Neuronal stem cell (in vitro differentiated cells): ENCODE measurements at regions not wholly inside any gene's neighbourhood (a gene's known extent, or its start where the extent isn't known, plus 50 kb on each side); places are given as distances from the start of the nearest gene placed in this dataset.
"Not testable (repeated sequence)": the region's sequence is repeated elsewhere in the genome, so short reads cannot be mapped to it uniquely, and the experiment has no call there.

Source experiments
- DNase-seq: peaks from one replicate; pipeline ENCODE4 v3.0.0-alpha.2; 2013; ENCODE audit warnings: low spot score
- H2AFZ ChIP-seq: one replicate; pipeline ENCODE4 v1.6.1; 2013; ENCODE audit warnings: mild to moderate bottlenecking, low read length, inconsistent platforms
- H2AK5ac ChIP-seq: 2 replicates; pipeline ENCODE4 v1.6.1; 2013; ENCODE audit warnings: low read depth, mild to moderate bottlenecking, inconsistent platforms, low read length, moderate library complexity, mixed read lengths
- H2BK120ac ChIP-seq: 2 replicates; pipeline ENCODE4 v1.6.1; 2013; ENCODE audit warnings: low read depth, mild to moderate bottlenecking, inconsistent platforms, low read length, moderate library complexity, mixed read lengths
- H2BK12ac ChIP-seq: one replicate; pipeline ENCODE4 v1.6.1; 2013; ENCODE audit warnings: low read length, inconsistent platforms
- H2BK15ac ChIP-seq: 2 replicates; pipeline ENCODE4 v1.6.1; 2013; ENCODE audit warnings: mild to moderate bottlenecking, low read length, inconsistent platforms, mixed read lengths
- H2BK5ac ChIP-seq: one replicate; pipeline ENCODE4 v1.6.1; 2013; ENCODE audit warnings: inconsistent platforms, mild to moderate bottlenecking, low read length, moderate library complexity
- H3K14ac ChIP-seq: one replicate; pipeline ENCODE4 v1.6.1; 2013; ENCODE audit warnings: low read length, inconsistent platforms
- H3K18ac ChIP-seq: 2 replicates; pipeline ENCODE4 v1.6.1; 2013; ENCODE audit warnings: low read length, inconsistent platforms
- H3K23ac ChIP-seq: 2 replicates; pipeline ENCODE4 v1.6.1; 2013; ENCODE audit warnings: low read depth, mild to moderate bottlenecking, mixed read lengths, low read length, inconsistent platforms; ENCODE audit not compliant: poor library complexity
- H3K27ac ChIP-seq: replicated peaks from 3 replicates; pipeline ENCODE4 v1.5.1; 2013; ENCODE audit warnings: low read length, inconsistent platforms
- H3K27me3 ChIP-seq, 3 experiments: 2 replicates each; pipeline ENCODE4 v1.6.1; 2013; ENCODE audit warnings: low read length in 3 of 3, mild to moderate bottlenecking in 2 of 3, inconsistent platforms in 1 of 3, low read depth in 1 of 3, mixed read lengths in 1 of 3, moderate library complexity in 1 of 3; ENCODE audit not compliant: control insufficient read depth in 3 of 3, insufficient read depth in 3 of 3
- H3K36me3 ChIP-seq, 2 donors: replicated peaks in 1 of 2; 2 replicates each; pipeline ENCODE4 v1.6.1; 2013; ENCODE audit warnings: low read length in 2 of 2; ENCODE audit not compliant: control insufficient read depth in 2 of 2, insufficient read depth in 2 of 2
- H3K4ac ChIP-seq: 2 replicates; pipeline ENCODE4 v1.6.1; 2013; ENCODE audit warnings: inconsistent platforms, mild to moderate bottlenecking, low read length, moderate library complexity
- H3K4me1 ChIP-seq, 2 donors: 1 replicate in 1 of 2; 2 replicates in 1 of 2; pipeline ENCODE4 v1.6.1; 2013; ENCODE audit warnings: low read length in 2 of 2, low read depth in 1 of 2; ENCODE audit not compliant: control insufficient read depth in 2 of 2, insufficient read depth in 1 of 2
- H3K4me2 ChIP-seq: one replicate; pipeline ENCODE4 v1.6.1; 2013; ENCODE audit warnings: mild to moderate bottlenecking, low read length, inconsistent platforms; ENCODE audit not compliant: insufficient read depth, poor library complexity, severe bottlenecking
- H3K4me3 ChIP-seq, 2 donors: 2 replicates each; pipeline ENCODE4 v1.5.1; 2013; ENCODE audit warnings: low read length in 2 of 2, mild to moderate bottlenecking in 2 of 2, inconsistent platforms in 1 of 2, moderate library complexity in 1 of 2
- H3K79me1 ChIP-seq: one replicate; pipeline ENCODE4 v1.6.1; 2013; ENCODE audit warnings: low read depth, mild to moderate bottlenecking, inconsistent platforms, low read length, moderate library complexity
- H3K9ac ChIP-seq: one replicate; pipeline ENCODE4 v1.6.1; 2013; ENCODE audit warnings: mild to moderate bottlenecking, low read depth, low read length, inconsistent platforms; ENCODE audit not compliant: poor library complexity
- H3K9me3 ChIP-seq, 2 donors: replicated peaks in 1 of 2; 2 replicates each; pipeline versions ENCODE3 to v1.6.1; 2013; ENCODE audit warnings: low read length in 2 of 2, mild to moderate bottlenecking in 2 of 2, inconsistent platforms in 1 of 2, low read depth in 1 of 2, mixed read lengths in 1 of 2, moderate library complexity in 1 of 2; ENCODE audit not compliant: control insufficient read depth in 2 of 2, insufficient read depth in 1 of 2
- H4K8ac ChIP-seq: one replicate; pipeline ENCODE4 v1.6.1; 2013; ENCODE audit warnings: low read depth, mild to moderate bottlenecking, inconsistent platforms, low read length, moderate library complexity
- H4K91ac ChIP-seq: one replicate; pipeline ENCODE4 v1.6.1; 2013; ENCODE audit warnings: low read length, low read depth, mild to moderate bottlenecking, inconsistent platforms; ENCODE audit not compliant: poor library complexity
- WGBS, 2 donors: extraction: QIAGEN DNeasy Blood & Tissue Kit; methylation state at CpG; one replicate each; pipeline ENCODE4 v1.1.7; 2013; ENCODE audit warnings: missing lambda C conversion rate in 2 of 2, mixed read lengths in 1 of 2; ENCODE audit not compliant: insufficient read length in 2 of 2, insufficient replicate concordance in 1 of 2; ENCODE audit errors: extremely low coverage in 2 of 2; 5-methylcytosine and 5-hydroxymethylcytosine counted together

DNA sequence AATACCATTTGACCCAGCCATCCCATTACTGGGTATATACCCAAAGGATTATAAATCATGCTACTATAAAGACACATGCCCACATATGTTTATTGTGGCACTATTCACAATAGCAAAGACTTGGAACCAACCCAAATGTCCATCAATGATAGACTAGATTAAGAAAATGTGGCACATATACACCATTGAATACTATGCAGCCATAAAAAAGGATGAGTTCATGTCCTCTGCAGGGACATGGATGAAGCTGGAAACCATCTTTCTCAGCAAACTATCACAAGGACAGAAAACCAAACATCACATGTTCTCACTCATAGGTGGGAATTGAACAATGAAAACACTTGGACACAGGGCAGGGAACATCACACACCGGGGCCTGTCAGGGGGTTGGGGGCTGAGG, 135.2 kb downstream of the ZNF608 start:
- H3K4me3 ChIP-seq, H3K36me3 ChIP-seq, H3K18ac ChIP-seq, H3K27me3 ChIP-seq, H2AFZ ChIP-seq, H2BK12ac ChIP-seq, H2BK5ac ChIP-seq, DNase-seq, H2BK15ac ChIP-seq, H2AK5ac ChIP-seq, H3K4me2 ChIP-seq, H4K8ac ChIP-seq, H3K9ac ChIP-seq, H3K27ac ChIP-seq, H3K4ac ChIP-seq, H3K4me1 ChIP-seq, H3K79me1 ChIP-seq, H4K91ac ChIP-seq, H3K14ac ChIP-seq, H3K23ac ChIP-seq, H2BK120ac ChIP-seq: not testable (repeated sequence)
- peaks cover 0 to 12% of the 10 kb centered on the region in 2 donors for H3K9me3 ChIP-seq
- WGBS, 2 donors, result no CpG with 5 or more reads among the region's 1 CpG

DNA sequence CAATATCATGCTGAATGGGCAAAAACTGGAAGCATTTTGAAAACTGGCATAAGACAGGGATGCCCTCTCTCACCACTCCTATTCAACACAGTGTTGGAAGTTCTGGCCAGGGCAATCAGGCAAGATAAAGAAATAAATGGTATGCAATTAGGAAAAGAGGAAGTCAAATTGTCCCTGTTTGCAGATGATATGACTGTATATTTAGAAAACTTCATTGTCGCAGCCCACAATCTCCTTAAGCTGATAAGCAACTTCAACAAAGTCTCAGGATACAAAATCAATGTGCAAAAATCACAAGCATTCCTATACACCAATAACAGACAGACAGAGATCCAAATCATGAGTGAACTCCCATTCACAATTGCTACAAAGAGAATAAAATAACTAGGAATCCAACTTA, 136.8 kb downstream of the ZNF608 start:
- not testable (repeated sequence) for H3K79me1 ChIP-seq, H2BK5ac ChIP-seq, H3K27me3 ChIP-seq, H2BK12ac ChIP-seq, H2BK15ac ChIP-seq, H2AK5ac ChIP-seq, H3K4me2 ChIP-seq, H3K14ac ChIP-seq, H3K36me3 ChIP-seq, H2BK120ac ChIP-seq, H3K23ac ChIP-seq, H3K4me3 ChIP-seq, H3K4ac ChIP-seq, H3K27ac ChIP-seq, DNase-seq, H2AFZ ChIP-seq, H4K8ac ChIP-seq, H3K9ac ChIP-seq, H4K91ac ChIP-seq, H3K18ac ChIP-seq
- H3K9me3 ChIP-seq, result peaks cover 0 to 12% of the 10 kb centered on the region in 2 donors
- peaks cover 3 to 15% of the 10 kb centered on the region in 2 donors for H3K4me1 ChIP-seq
- no CpG with 5 or more reads among the region's 1 CpG for WGBS, 2 donors

DNA sequence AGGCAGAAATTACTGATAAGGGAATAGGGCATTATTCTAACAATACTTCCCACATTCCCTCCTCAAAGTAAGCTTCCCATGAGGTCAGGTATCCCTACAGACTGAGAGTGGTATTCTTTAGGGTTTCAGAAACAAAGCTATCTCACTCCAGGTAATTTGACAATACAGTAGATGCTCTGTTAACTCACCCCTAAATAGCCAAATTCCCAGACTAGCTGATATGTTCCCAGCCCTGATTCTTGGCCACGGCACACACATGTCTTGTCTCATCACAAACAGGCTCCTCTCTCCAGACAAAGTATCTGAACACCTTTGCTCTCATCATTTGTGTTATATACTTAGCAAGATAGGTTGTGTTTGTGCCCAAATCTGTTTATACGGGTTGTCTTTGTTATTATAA, 139.9 kb downstream of the ZNF608 start:
- no peak overlapping the region for H4K8ac ChIP-seq
- no peak for DNase-seq
- no peak overlapping the region for H2AFZ ChIP-seq
- no peak overlapping the region for H3K4ac ChIP-seq
- H2BK5ac ChIP-seq, result no peak overlapping the region
- no peak overlapping the region for H4K91ac ChIP-seq
- H3K18ac ChIP-seq, result no peak overlapping the region
- H3K4me2 ChIP-seq, result no peak overlapping the region
- no peaks in the 10 kb centered on the region for H3K27me3 ChIP-seq
- no peaks in the 10 kb centered on the region for H3K79me1 ChIP-seq
- no peak overlapping the region for H3K27ac ChIP-seq
- no peak overlapping the region for H2BK15ac ChIP-seq
- no peak overlapping the region for H3K23ac ChIP-seq
- H3K36me3 ChIP-seq, result no peaks in the 10 kb centered on the region
- WGBS, 2 donors, result no CpG with 5 or more reads among the region's 2 CpGs
- H2BK120ac ChIP-seq, result no peak overlapping the region
- peaks cover 0 to 12% of the 10 kb centered on the region in 2 donors for H3K9me3 ChIP-seq
- H2BK12ac ChIP-seq, result no peak overlapping the region
- peaks cover 5 to 21% of the 10 kb centered on the region in 2 donors for H3K4me1 ChIP-seq
- no peak overlapping the region for H2AK5ac ChIP-seq
- no peak overlapping the region for H3K14ac ChIP-seq
- no peak overlapping the region for H3K9ac ChIP-seq
- H3K4me3 ChIP-seq, result no peak overlapping the region

DNA sequence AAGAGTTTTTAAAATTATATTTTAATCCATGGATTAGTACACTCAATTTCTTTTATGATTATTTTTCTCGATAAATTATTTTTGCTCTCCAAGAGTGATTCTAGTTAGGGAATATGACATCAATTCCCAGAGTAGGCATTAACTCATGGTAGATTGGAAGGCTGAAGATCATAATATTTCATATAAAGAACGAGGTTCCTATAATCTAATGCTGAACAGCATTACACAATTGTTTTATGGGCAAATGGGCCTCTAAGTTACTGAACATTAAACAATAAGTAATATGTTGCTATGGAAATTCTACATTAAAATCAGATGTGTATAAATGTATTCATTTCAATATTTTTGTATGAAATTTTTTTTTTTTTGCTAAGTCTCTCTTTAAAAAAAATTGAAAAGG, 140.3 kb downstream of the ZNF608 start:
- H2BK15ac ChIP-seq, result no peak overlapping the region
- no peaks in the 10 kb centered on the region for H3K36me3 ChIP-seq
- H3K27me3 ChIP-seq, result no peaks in the 10 kb centered on the region
- no peaks in the 10 kb centered on the region for H3K79me1 ChIP-seq
- H3K14ac ChIP-seq, result no peak overlapping the region
- no peak overlapping the region for H3K18ac ChIP-seq
- no peak overlapping the region for H2BK5ac ChIP-seq
- peaks cover 0 to 12% of the 10 kb centered on the region in 2 donors for H3K9me3 ChIP-seq
- H3K4me1 ChIP-seq, result peaks cover 5 to 21% of the 10 kb centered on the region in 2 donors
- no peak overlapping the region for H3K4me2 ChIP-seq
- no peak overlapping the region for H4K91ac ChIP-seq
- no peak overlapping the region for H3K4me3 ChIP-seq
- no peak overlapping the region for H3K27ac ChIP-seq
- no peak overlapping the region for H4K8ac ChIP-seq
- no peak overlapping the region for H3K9ac ChIP-seq
- no peak overlapping the region for H2BK12ac ChIP-seq
- H2AK5ac ChIP-seq, result no peak overlapping the region
- no peak overlapping the region for H2BK120ac ChIP-seq
- H2AFZ ChIP-seq, result no peak overlapping the region
- no CpG with 5 or more reads among the region's 2 CpGs for WGBS, 2 donors
- DNase-seq, result no peak
- no peak overlapping the region for H3K4ac ChIP-seq
- H3K23ac ChIP-seq, result no peak overlapping the region
